ENCODE measurements at regions not wholly inside any gene's neighbourhood (a gene's known extent, or its start where the extent isn't known, plus 50 kb on each side); places are given as distances from the start of the nearest gene placed in this dataset.

GRCh38 chr1:37150986-37151385, 116.7 kb upstream of the GRIK3 start:
- no peak for FAIRE-seq
- TF ChIP-seq TAF1 (IDR thresholded peaks at IDR 0.05; ENCODE audit: borderline replicate concordance, low read depth, low read length) (no peak), POLR2AphosphoS5 (IDR thresholded peaks at IDR 0.05; ENCODE audit: low read depth, low read length) (no peak), POLR2A (IDR thresholded peaks at IDR 0.05; ENCODE audit: low read depth, low read length) (no peak)

GRCh38 chr1:37151789-37152188, 117.5 kb upstream of the GRIK3 start:
- DNase-seq (ENCODE audit: insufficient read length) (no peak), FAIRE-seq (no peak)
- TF ChIP-seq POLR2AphosphoS5 (IDR thresholded peaks at IDR 0.05; ENCODE audit: low read depth, low read length) (no peak), TAF1 (IDR thresholded peaks at IDR 0.05; ENCODE audit: borderline replicate concordance, low read depth, low read length) (no peak), POLR2A (IDR thresholded peaks at IDR 0.05; ENCODE audit: low read depth, low read length) (no peak)

More at GRCh38 chr1:37150986-37151385, 116.7 kb upstream of the GRIK3 start:
- DNase-seq (ENCODE audit: insufficient read length) = no peak

- DNase-seq (ENCODE audit: insufficient read length) = no peak
- FAIRE-seq = no peak
- TF ChIP-seq TAF1 (IDR thresholded peaks at IDR 0.05; ENCODE audit: borderline replicate concordance, low read depth, low read length) = no peak
- TF ChIP-seq POLR2A (IDR thresholded peaks at IDR 0.05; ENCODE audit: low read depth, low read length) = no peak
- TF ChIP-seq POLR2AphosphoS5 (IDR thresholded peaks at IDR 0.05; ENCODE audit: low read depth, low read length) = no peak
These were observed 118.2 kb upstream of the GRIK3 start for GRCh38 chr1:37152491-37152890.

- no peak for FAIRE-seq
These were observed 119.1 kb upstream of the GRIK3 start for GRCh38 chr1:37153116-37154100.

GRCh38 chr1:37156646-37157045, 122.3 kb upstream of the GRIK3 start:
- FAIRE-seq (no peak), DNase-seq (ENCODE audit: insufficient read length) (no peak)
- TF ChIP-seq TAF1 (IDR thresholded peaks at IDR 0.05; ENCODE audit: borderline replicate concordance, low read depth, low read length) (no peak), POLR2A (IDR thresholded peaks at IDR 0.05; ENCODE audit: low read depth, low read length) (no peak), POLR2AphosphoS5 (IDR thresholded peaks at IDR 0.05; ENCODE audit: low read depth, low read length) (no peak)

More at GRCh38 chr1:37153116-37154100, 119.1 kb upstream of the GRIK3 start:
- no peak for TF ChIP-seq TAF1 (IDR thresholded peaks at IDR 0.05; ENCODE audit: borderline replicate concordance, low read depth, low read length)
- no peak for TF ChIP-seq POLR2A (IDR thresholded peaks at IDR 0.05; ENCODE audit: low read depth, low read length)
- no peak for TF ChIP-seq POLR2AphosphoS5 (IDR thresholded peaks at IDR 0.05; ENCODE audit: low read depth, low read length)
- no peak for DNase-seq (ENCODE audit: insufficient read length)

DNA sequence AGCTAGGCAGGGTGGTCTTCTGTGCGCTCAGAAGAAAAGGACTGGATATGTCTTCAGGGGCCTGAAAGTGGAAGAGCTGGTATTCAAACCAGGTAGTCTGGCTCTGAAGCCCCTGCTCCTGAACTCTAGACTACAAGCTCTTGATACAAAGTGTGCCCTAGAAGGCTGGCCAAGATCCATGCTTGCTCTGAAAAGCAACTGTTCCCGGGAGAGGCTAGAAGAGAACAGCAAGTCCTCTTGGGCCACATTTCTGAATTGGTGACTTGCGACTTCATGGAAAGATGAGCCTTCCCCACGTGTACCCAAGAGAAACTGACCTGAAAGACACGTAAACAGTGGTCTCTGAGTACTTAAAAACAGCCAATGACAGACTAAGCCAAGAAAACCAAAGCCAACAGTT, 123.3 kb upstream of the GRIK3 start:
- no peak for FAIRE-seq
- no peak for DNase-seq (ENCODE audit: insufficient read length)
- TF ChIP-seq POLR2AphosphoS5 (IDR thresholded peaks at IDR 0.05; ENCODE audit: low read depth, low read length) (no peak), TAF1 (IDR thresholded peaks at IDR 0.05; ENCODE audit: borderline replicate concordance, low read depth, low read length) (no peak), POLR2A (IDR thresholded peaks at IDR 0.05; ENCODE audit: low read depth, low read length) (no peak)

DNA sequence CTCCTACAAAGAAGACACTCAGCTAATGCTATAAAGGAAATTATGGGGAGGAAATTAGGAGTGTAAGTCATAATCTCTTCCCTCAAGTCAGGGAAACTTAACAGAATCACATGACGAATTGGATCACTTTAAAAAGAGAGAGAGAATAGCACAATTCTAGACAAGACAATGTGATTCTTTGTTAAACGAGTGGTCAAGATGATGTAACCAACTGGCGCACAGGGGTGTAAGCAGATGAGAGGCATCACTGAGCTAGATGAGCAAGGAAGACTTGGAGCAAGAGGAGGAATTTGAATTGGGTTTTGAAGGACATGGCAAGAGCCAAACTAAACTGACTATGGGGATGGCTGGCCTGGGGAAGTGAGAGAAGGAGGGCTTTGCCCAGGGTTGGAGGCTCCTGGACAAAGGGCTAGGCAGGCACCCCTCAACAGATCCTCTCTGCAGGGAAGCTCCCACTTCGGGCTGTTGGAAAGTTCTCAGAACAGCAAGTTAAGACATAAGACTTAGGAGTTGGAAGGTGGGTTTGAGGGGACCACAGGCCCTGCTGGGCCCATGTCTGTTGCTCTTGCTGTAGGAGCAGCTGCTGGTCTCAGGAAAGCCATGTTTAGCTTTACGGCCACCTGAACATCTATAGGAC, 123.9 kb upstream of the GRIK3 start:
- DNase-seq (ENCODE audit: insufficient read length) = no peak
- TF ChIP-seq POLR2A (IDR thresholded peaks at IDR 0.05; ENCODE audit: low read depth, low read length) = no peak
- no peak for TF ChIP-seq POLR2AphosphoS5 (IDR thresholded peaks at IDR 0.05; ENCODE audit: low read depth, low read length)
- no peak for TF ChIP-seq TAF1 (IDR thresholded peaks at IDR 0.05; ENCODE audit: borderline replicate concordance, low read depth, low read length)
- no peak for FAIRE-seq

GRCh38 chr1:37159102-37159501, 124.8 kb upstream of the GRIK3 start:
- TF ChIP-seq POLR2A (IDR thresholded peaks at IDR 0.05; ENCODE audit: low read depth, low read length) (no peak), POLR2AphosphoS5 (IDR thresholded peaks at IDR 0.05; ENCODE audit: low read depth, low read length) (no peak), TAF1 (IDR thresholded peaks at IDR 0.05; ENCODE audit: borderline replicate concordance, low read depth, low read length) (no peak)
- no peak for DNase-seq (ENCODE audit: insufficient read length)
- no peak for FAIRE-seq

DNA sequence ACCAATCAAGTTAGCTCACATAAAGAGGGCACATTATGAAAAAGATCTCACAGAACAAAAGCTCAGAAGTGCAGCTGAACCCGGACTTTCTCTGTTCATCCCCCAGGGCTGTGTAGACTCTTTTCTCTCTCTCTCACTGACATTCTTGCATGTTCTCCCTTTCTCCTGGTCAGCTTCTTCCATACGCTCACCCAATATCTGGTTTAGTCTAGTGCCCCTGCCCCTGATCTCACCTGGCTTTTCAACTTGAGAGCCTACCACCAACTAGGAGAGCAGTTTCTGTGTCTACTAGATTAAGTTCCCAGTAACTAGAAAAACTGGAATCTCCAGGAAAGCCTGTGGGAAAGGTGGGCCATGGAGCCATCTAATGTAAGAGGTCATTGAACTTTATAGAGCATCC, 126.9 kb upstream of the GRIK3 start:
- FAIRE-seq (no peak), DNase-seq (ENCODE audit: insufficient read length) (no peak)
- TF ChIP-seq TAF1 (IDR thresholded peaks at IDR 0.05; ENCODE audit: borderline replicate concordance, low read depth, low read length) (no peak), POLR2AphosphoS5 (IDR thresholded peaks at IDR 0.05; ENCODE audit: low read depth, low read length) (no peak), POLR2A (IDR thresholded peaks at IDR 0.05; ENCODE audit: low read depth, low read length) (no peak)

DNA sequence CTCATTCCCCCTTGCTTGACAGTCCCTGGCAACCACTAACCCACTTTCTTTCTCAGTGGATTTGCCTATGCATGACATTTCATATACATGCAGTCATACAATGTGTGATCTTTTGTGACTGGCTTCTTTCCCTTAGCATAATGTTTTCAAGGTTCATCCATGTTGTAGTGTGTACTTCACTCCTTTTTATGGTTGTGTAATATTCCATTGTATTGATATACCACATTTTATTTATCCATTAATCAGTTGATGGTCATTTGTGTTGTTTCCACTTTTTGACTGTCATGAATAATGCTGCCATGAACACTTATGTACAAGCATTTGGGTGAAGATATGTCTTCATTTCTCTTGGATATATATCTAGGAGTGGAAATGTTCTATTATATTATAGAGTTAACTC, 127.7 kb upstream of the GRIK3 start:
- no peak for TF ChIP-seq POLR2AphosphoS5 (IDR thresholded peaks at IDR 0.05; ENCODE audit: low read depth, low read length)
- TF ChIP-seq TAF1 (IDR thresholded peaks at IDR 0.05; ENCODE audit: borderline replicate concordance, low read depth, low read length) = no peak
- no peak for TF ChIP-seq POLR2A (IDR thresholded peaks at IDR 0.05; ENCODE audit: low read depth, low read length)
- no peak for FAIRE-seq
- DNase-seq (ENCODE audit: insufficient read length) = no peak

DNA sequence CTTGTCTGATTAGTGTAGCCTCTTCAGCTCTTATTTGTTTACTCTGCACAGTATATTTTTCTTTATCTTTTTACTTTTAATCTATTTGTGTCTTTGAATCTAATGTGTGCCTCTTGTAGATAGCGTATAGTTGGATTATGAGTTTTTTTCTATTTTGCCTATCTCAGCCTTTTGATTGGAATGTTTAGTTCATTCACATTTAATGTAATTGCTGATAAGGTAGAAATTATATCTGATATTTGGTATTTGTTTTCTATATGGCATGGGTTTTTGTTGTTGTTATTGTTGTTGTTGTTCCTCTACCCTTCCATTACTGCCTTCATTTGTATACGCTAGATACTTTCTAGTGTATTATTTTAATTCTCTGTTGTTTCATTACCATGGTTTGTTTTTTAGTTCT, 131.7 kb upstream of the GRIK3 start:
- no peak for FAIRE-seq
- no peak for DNase-seq (ENCODE audit: insufficient read length)
- TF ChIP-seq POLR2A (IDR thresholded peaks at IDR 0.05; ENCODE audit: low read depth, low read length) (no peak), TAF1 (IDR thresholded peaks at IDR 0.05; ENCODE audit: borderline replicate concordance, low read depth, low read length) (no peak), POLR2AphosphoS5 (IDR thresholded peaks at IDR 0.05; ENCODE audit: low read depth, low read length) (no peak)
